ENCODE measurements at regions not wholly inside any gene's neighbourhood (a gene's known extent, or its start where the extent isn't known, plus 50 kb on each side); places are given as distances from the start of the nearest gene placed in this dataset.

- TF ChIP-seq CHD2 (IDR thresholded peaks at IDR 0.05; ENCODE audit: low read length, partially characterized antibody), result no peak
- no peak for TF ChIP-seq TP53 (CRISPR knock-in tag; IDR thresholded peaks at IDR 0.05)
- no peak for TF ChIP-seq RFX5 (IDR thresholded peaks at IDR 0.05)
- TF ChIP-seq CTCF (IDR thresholded peaks at IDR 0.05), result no peak
- TF ChIP-seq BHLHE40 (IDR thresholded peaks at IDR 0.05; ENCODE audit: low read depth, low read length), result no peak
These were observed 59.4 kb downstream of the FOXL1 start for GRCh38 chr16:86637744-86638143.

Measured in A549 (cell line).